Kidney epithelial cell (primary cell): ENCODE measurements at regions not wholly inside any gene's neighbourhood (a gene's known extent, or its start where the extent isn't known, plus 50 kb on each side); places are given as distances from the start of the nearest gene placed in this dataset.

Experiments used
- DNase-seq: peaks from one replicate; pipeline ENCODE4 v3.0.0-alpha.2; 2010; ENCODE audit warnings: low read depth
- H3K27me3 ChIP-seq: 2 replicates; pipeline ENCODE4 v1.6.0; 2011; ENCODE audit warnings: low read length; ENCODE audit not compliant: control insufficient read depth, insufficient read depth
- H3K36me3 ChIP-seq: 2 replicates; pipeline ENCODE4 v1.5.1; 2011; ENCODE audit warnings: low read length; ENCODE audit not compliant: control insufficient read depth, insufficient read depth
- H3K4me3 ChIP-seq: 2 replicates; pipeline ENCODE4 v1.5.1; 2011; ENCODE audit warnings: low read depth, mild to moderate bottlenecking, control low read depth, low read length
- TF ChIP-seq, protein P1 (sequence below): IDR thresholded peaks from 2 replicates; pipeline ENCODE4 v1.5.1; 2011; ENCODE audit warnings: mild to moderate bottlenecking, moderate library complexity, low read length, control low read depth, inconsistent platforms; ENCODE audit not compliant: insufficient read depth, poor library complexity, severe bottlenecking

- TF ChIP-seq, protein P1, sequence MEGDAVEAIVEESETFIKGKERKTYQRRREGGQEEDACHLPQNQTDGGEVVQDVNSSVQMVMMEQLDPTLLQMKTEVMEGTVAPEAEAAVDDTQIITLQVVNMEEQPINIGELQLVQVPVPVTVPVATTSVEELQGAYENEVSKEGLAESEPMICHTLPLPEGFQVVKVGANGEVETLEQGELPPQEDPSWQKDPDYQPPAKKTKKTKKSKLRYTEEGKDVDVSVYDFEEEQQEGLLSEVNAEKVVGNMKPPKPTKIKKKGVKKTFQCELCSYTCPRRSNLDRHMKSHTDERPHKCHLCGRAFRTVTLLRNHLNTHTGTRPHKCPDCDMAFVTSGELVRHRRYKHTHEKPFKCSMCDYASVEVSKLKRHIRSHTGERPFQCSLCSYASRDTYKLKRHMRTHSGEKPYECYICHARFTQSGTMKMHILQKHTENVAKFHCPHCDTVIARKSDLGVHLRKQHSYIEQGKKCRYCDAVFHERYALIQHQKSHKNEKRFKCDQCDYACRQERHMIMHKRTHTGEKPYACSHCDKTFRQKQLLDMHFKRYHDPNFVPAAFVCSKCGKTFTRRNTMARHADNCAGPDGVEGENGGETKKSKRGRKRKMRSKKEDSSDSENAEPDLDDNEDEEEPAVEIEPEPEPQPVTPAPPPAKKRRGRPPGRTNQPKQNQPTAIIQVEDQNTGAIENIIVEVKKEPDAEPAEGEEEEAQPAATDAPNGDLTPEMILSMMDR: no peak
- H3K4me3 ChIP-seq: no peak overlapping the region
- H3K27me3 ChIP-seq: no peaks in the 10 kb centered on the region
- H3K36me3 ChIP-seq: no peaks in the 10 kb centered on the region
- no peak for DNase-seq
These were observed 59.8 kb upstream of the SMNDC1 start for GRCh38 chr10:110364531-110364937.

DNA sequence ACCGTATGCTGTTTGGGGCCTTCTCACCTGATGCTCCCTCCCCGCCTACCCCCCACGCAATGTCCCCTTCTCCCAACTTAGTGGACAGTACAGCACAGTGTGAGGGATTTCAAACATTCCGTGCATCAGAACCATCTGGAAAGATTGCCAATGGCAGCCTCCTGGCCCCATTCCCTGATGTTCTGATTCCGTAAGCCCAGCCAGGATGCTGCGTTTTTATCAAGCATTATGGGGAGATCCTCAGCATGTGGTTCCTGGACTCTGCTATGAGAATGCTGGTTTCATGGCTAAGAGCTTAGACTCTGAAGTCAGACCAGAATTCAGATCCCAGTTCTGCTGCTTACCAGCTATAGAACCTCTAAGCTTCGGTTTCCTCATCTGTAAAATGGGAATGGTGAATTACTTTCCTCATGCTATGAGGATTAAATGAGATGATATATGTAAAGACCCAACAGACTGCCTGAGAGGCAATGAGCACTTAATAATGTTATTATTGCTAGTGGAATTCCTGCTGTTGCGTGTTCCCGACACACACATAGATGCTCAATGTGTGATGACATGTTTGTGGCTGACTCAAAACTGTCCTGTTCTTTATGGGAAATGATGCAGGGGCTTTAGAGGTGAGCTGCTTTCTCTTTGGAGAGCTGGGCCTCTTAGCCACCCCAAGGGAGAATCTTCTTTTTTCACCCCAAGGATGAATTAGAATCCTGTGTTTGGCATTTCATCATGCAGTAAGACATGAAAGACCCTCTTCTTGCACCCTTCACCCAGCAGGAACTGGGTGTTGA is 60.8 kb upstream of the SMNDC1 start:
- Histone ChIP-seq H3K36me3 (no peaks in the 10 kb centered on the region), H3K27me3 (no peaks in the 10 kb centered on the region), H3K4me3 (no peak overlapping the region)
- no peak for DNase-seq
- TF ChIP-seq, protein P1: no peak

GRCh38 chr10:110366635-110367034 is 61.9 kb upstream of the SMNDC1 start:
- no peaks in the 10 kb centered on the region for H3K27me3 ChIP-seq
- TF ChIP-seq, protein P1: no peak

DNA sequence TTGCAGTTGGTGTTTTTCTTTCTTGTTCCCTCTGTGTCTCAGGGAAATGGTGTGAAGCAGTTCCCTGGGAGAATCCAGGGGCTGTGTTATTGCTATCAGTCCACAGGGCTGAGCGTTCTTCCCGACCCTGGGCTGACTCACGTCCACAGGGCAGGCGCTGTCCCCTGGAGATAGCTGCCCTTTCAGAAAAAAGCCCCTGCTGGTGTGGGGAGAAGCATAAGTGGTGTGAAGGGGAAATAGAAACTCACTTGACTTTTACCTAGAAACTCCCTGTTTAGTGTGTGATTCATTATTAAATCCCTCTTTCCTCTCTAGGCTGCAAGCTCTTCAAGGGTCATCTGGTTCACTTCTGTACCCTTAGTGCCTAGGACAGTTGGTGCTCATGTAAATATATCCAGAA is 63.3 kb upstream of the SMNDC1 start:
- TF ChIP-seq, protein P1: no peak
- Histone ChIP-seq H3K27me3 (no peaks in the 10 kb centered on the region), H3K4me3 (no peak overlapping the region), H3K36me3 (no peaks in the 10 kb centered on the region)
- DNase-seq: no peak

More at GRCh38 chr10:110366635-110367034, 61.9 kb upstream of the SMNDC1 start:
- H3K4me3 ChIP-seq: no peak overlapping the region
- H3K36me3 ChIP-seq: no peaks in the 10 kb centered on the region
- DNase-seq: no peak

- TF ChIP-seq, protein P1: no peak
- no peaks in the 10 kb centered on the region for H3K36me3 ChIP-seq
- H3K4me3 ChIP-seq: no peak overlapping the region
- no peaks in the 10 kb centered on the region for H3K27me3 ChIP-seq
- DNase-seq: no peak
These were observed 63.8 kb upstream of the SMNDC1 start for GRCh38 chr10:110368556-110368955.

- Histone ChIP-seq H3K4me3 (no peak overlapping the region), H3K27me3 (no peaks in the 10 kb centered on the region), H3K36me3 (no peaks in the 10 kb centered on the region)
- no peak for DNase-seq
- TF ChIP-seq, protein P1: no peak
These were observed 65.3 kb upstream of the SMNDC1 start for GRCh38 chr10:110370006-110370405.
